C4-2B (cell line): ENCODE measurements at regions not wholly inside any gene's neighbourhood (a gene's known extent, or its start where the extent isn't known, plus 50 kb on each side); places are given as distances from the start of the nearest gene placed in this dataset.

ENCODE experiments used
- H3K27ac ChIP-seq: fragments of 450-650 bp; 2 replicates; pipeline ENCODE4 v1.5.1; 2017
- ZFX ChIP-seq: fragments of 450-650 bp; IDR thresholded peaks from 2 replicates; pipeline ENCODE4 v1.6.1; 2017
- TF ChIP-seq, protein P1 (sequence below): fragments of 450-650 bp; conservative IDR thresholded peaks from 2 replicates; pipeline ENCODE4 v1.5.1; 2017; ENCODE audit warnings: mild to moderate bottlenecking

GRCh38 chr6:11432091-11432490, 105.5 kb upstream of the TMEM170B start:
- no peak overlapping the region for H3K27ac ChIP-seq
- TF ChIP-seq, protein P1, sequence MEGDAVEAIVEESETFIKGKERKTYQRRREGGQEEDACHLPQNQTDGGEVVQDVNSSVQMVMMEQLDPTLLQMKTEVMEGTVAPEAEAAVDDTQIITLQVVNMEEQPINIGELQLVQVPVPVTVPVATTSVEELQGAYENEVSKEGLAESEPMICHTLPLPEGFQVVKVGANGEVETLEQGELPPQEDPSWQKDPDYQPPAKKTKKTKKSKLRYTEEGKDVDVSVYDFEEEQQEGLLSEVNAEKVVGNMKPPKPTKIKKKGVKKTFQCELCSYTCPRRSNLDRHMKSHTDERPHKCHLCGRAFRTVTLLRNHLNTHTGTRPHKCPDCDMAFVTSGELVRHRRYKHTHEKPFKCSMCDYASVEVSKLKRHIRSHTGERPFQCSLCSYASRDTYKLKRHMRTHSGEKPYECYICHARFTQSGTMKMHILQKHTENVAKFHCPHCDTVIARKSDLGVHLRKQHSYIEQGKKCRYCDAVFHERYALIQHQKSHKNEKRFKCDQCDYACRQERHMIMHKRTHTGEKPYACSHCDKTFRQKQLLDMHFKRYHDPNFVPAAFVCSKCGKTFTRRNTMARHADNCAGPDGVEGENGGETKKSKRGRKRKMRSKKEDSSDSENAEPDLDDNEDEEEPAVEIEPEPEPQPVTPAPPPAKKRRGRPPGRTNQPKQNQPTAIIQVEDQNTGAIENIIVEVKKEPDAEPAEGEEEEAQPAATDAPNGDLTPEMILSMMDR, result no peak
- TF ChIP-seq ZFX, result no peak

DNA sequence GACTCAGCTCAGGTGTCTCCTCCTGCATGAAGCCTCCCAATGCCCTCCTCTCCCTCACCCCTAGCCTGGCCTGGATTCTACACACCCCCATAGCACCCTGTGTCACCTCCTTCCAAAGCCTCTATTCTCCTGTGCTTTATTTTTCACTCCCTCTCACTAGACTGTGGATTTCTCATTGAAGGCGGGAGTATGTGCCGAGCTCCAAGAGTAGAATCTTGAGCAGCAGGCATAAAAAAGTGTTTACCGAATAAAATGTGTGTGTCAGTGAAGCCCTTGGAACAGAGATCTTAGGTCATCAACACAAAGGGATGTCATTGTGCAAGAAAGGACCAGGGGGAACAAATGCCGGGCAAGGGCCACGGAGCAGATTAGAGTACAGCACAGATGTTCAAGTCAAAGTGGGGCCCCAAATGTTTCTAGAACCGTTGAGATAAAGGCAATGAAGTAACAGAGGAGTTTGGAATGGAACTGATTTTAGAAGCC, 106.1 kb upstream of the TMEM170B start:
- TF ChIP-seq, protein P1, result no peak
- TF ChIP-seq ZFX, result no peak
- no peak overlapping the region for H3K27ac ChIP-seq

GRCh38 chr6:11430036-11430435, 107.5 kb upstream of the TMEM170B start:
- no peak for TF ChIP-seq ZFX
- TF ChIP-seq, protein P1, result no peak
- no peak overlapping the region for H3K27ac ChIP-seq

DNA sequence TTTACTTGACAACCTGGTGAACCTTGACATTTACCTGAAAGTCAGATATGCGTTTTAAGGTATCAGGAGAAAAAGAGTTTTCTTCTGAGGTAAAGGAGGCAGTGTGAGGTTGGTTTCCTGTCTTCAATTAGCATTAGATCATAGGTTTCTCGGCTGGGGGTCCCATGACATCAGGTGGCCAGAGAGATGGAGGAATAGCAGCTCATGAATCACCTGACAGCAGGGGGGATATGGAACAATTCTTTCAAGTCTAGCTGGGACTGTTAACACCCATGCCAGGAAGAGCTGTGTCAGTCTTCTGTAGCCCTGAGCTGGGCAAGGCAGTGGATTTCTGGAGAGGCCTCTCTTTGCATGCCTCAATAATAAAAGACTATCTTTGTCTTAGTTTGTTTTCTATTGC, 108.0 kb upstream of the TMEM170B start:
- H3K27ac ChIP-seq, result no peak overlapping the region
- TF ChIP-seq ZFX, result no peak
- TF ChIP-seq, protein P1, result no peak

DNA sequence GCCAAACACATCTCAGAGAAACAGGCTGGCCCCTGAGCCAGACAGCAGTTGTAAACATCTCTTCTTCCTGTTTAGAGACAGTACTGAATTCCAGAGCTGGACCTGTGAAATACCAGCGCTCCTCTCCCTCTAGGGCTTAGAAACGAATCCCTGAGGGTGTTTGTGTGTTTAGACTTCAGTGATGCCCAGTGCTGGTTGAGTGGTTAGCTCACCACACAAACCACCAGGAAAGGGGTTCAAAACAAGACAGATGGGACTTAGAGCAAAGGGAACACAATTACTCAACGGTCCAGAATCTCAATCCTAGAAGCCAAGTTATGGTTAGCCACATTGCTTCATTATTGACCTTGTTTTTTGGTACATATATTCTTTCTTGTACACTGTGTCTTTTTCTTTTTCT, 108.7 kb upstream of the TMEM170B start:
- TF ChIP-seq, protein P1, result no peak
- no peak for TF ChIP-seq ZFX
- no peak overlapping the region for H3K27ac ChIP-seq

DNA sequence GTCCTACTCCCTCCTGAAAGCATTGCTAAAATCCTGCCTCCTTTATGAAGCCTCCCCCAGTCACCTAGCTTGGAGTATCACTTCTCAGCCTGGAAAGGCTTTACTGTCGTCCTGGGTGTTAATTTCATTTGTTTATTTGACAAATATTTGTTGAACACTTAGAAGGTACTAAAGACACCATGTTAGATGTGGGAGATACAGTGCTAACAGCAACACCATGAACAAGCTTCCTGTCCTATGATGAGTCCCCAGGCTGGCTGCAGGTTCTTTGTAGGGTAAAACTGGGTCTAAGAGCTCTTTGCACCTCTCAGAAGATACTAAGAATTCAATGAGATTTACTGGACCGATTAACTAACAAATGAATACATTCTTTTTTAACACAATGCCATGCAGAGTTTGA, 109.2 kb upstream of the TMEM170B start:
- no peak overlapping the region for H3K27ac ChIP-seq
- TF ChIP-seq ZFX, result no peak
- TF ChIP-seq, protein P1, result no peak

DNA sequence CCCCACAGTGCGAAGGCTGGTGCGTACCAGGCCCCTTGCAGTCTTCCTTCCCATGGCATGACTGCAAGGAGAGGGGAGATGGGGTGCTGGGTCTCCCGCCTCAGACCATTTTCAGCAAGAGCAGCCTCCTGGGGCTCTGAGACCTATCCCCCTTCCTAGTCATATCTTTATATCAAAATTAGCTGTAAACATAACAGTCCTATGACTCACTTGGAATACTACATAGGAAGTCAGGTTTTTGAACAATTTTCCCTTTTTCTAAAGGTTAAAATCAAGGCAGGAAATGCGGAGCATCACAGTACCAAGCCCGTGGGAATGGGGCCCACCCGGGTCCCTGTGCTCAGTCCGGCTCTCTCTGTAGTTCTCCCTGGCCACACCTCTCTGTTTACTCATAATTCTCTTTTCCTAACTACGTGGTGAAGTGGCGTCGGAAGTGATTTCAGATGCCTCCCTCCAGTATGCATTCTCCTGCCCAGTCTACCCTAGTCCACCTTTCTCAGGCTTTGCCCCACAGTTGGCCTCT, 109.8 kb upstream of the TMEM170B start:
- TF ChIP-seq ZFX, result no peak
- TF ChIP-seq, protein P1, result no peak
- H3K27ac ChIP-seq, result no peak overlapping the region
